NCI-H526 treated with DMSO at 0.1 percent for 48 hours (cell line): ENCODE measurements at regions not wholly inside any gene's neighbourhood (a gene's known extent, or its start where the extent isn't known, plus 50 kb on each side); places are given as distances from the start of the nearest gene placed in this dataset.
"Not testable (repeated sequence)": the region's sequence is repeated elsewhere in the genome, so short reads cannot be mapped to it uniquely, and the experiment has no call there.

Experiments
- DNase-seq: peaks from one replicate; lab custom pipeline; 2025; lab: John Stamatoyannopoulos, UW

DNA sequence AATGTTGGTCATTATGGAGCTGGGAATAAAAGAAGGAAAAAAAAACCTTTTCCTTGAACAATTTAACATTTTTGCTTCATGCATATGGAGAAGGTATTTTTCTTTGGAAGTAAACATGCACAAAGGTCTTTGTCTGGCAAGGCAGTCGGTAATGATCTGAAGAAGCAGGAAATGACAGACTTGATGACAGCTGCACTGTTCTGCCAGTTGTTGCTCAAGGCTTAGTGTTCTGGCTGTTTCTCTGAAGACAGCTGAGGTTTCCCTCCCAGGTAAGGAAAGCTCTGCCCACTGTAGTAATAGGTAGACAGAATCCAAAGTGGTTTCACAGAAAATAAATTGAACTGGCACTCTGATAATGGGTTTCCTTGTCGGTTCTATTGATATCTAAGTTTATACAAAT is 308.4 kb upstream of the GCFC2 start:
- no peak for DNase-seq

DNA sequence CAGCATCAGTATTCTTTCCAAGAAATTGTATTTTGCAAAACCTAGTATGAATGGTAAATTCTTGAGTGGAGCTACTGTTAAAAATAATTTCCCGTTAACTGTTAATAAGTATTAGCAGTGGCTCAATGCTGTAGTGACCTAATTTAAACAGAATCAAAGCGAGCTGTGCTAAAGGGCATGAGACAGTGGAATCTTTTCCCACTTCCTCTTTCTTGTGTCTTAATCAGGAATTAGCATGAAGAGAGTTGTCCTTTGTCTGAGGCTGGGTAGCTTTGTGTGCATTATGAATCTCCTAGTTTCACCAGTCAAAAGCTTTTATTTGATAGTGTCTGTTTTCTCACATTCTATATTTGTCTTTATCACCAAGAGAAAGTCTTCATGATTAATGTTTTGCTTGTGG is 298.8 kb upstream of the GCFC2 start:
- no peak for DNase-seq

DNA sequence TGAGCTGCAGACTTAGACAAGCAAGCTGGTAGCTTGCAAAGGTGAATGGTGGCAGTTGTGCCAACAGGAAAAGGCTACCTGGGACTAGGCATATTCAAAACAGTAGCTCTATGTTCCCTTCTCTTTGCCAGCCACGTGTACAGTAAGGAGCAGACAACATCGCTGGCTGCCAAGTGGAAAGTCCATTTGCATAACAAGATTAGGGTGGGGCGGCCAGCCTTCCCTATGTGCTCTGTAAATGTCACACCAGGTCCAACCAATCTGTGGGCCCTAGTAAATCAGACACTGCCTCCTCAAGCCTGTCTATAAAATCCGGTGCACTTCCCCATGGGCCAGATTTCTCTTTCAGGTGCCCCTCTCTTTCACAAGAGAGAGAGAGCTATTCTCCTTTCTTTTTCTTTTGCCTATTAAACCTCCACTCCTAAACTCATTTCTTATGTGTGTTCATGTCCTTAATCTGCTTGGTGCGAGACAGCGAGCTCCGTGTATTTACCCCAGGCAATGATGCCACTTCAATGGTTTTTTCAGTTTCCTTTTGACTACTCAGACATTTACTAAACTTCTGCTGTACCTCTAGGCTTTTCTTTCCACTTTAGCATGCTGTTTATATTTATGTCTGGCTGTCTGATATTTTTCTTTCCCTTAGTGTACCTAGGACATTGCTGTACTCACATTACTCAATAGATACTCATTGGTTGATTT is 297.4 kb upstream of the GCFC2 start:
- DNase-seq: peak; percentile 54

DNA sequence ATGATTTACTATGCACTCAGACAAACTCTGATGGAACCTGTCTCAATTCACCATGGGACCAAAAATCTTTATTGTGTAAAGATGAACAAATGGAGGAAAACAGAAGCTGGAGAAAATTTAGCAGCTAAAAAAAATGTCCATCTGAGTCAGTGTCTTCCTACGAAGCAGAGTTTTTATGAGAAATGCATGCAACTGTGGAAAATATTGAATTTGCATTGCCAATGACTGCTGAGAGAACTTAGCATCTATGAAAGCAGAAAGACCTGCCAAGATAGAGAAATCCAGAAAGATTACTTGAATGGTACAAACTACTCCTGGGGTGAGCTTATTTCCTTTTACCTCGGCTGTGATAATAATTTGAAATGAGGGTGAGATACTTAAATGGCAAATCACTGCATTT is 289.7 kb upstream of the GCFC2 start:
- DNase-seq: no peak

DNA sequence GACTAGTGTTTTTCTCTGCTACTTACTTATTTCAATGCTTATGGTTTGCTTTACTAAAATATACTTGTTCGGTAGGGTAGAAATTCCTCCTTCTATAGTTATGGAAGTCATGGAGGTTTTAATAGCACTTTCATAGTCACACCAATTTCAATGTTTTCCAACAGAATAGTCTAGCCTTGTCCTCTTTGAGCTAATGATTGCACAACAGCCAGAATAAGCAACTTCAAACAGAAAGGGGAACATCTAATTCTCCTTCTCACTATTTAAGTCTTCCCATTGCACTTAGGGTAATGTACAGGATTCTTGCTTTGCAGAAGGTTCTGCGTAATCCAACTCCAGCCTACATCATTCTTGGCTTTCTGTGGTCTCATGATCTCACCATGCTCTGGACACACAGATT is 287.7 kb upstream of the GCFC2 start:
- DNase-seq: no peak

DNA sequence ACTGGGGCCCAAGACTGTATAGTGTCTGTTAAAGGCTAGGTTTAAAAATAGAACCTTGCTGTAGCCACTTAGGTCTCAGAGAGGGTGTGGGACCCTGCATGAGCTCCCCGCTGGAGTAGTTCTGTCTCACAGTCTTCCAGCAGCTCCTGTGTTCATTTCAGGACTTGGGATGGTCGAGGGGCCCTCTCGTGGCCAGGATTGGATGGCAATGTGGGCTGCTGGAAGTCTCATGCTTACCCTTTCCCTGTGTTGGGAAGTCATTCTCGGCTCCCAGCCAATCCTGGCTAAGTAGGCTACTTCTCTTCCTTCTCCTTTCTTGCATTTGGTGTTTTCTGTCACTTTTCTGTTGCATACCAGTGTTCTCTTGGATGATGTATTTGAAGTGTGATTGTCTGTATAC is 284.0 kb upstream of the GCFC2 start:
- DNase-seq: no peak

DNA sequence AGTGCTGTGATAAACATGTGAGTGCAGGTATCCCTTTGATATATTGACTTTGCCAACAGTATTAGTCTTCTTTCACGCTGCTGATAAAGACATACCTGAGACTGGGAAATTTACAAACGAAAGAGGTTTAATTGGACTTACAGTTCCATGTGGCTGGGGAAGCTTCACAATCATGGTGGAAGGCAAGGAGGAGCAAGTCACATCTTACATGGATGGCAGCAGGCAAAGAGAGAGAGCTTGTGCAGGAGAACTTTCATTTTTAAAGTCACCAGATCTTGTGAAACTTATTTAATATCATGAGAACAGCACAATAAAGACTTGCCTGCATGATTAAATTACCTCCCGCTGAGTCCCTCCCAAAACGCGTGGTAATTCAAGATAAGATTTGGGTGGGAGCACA is 277.9 kb upstream of the GCFC2 start:
- not testable (repeated sequence) for DNase-seq

DNA sequence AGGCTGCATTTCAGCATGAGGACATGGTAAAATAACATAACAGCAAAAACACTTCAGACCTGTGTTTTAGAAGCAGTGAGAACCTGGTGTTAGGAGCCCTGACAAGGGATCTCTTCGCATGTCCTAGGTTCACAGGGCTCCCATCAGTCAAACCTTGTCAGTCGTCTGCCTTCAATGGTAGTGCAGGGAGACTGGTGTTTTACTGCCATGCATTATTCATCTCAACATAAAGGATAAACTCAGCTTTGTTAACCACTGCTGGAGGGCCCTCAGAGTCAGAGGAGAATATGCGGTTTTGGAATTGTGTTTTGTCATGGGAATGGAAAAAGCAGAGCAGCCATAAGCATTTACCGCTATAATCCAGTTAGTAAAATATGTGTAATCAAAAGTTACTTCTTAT is 275.9 kb upstream of the GCFC2 start:
- DNase-seq: no peak

DNA sequence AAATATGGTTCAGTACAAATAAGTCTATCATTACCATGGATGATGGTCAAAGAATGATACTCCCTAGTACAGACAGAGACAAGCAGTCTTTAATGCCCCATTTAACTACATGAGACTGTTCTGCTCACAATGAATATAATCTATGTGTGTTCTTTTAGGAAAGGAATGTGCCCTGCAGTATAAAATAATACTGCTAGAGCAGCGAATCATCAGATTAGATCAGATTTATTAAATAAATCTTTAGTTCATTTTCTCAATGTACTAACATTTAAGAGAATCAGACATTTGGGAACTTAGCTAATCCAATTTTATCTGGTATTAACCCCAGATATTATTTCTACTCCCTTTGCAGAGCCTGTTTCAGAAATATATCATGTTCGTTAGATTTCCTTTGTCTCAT is 272.0 kb upstream of the GCFC2 start:
- no peak for DNase-seq

DNA sequence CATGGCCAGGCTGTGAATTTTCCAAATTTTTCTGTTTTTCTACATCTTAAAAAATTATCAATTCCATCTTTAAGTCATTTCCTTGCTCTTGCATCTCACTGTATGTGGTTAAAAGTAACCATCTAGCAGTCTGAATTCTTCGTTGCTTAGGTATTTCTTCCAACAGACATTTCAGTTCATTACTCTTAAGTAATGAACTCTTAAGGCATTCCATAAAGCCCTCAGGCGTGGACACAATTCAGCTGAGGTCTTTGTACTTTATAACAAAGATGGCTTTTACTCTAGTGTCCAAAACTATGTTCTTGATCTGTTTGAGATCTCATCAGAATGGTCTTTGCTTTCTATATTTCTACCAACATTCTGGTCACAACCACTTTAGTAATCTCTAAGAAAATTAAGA is 253.9 kb upstream of the GCFC2 start:
- no peak for DNase-seq

DNA sequence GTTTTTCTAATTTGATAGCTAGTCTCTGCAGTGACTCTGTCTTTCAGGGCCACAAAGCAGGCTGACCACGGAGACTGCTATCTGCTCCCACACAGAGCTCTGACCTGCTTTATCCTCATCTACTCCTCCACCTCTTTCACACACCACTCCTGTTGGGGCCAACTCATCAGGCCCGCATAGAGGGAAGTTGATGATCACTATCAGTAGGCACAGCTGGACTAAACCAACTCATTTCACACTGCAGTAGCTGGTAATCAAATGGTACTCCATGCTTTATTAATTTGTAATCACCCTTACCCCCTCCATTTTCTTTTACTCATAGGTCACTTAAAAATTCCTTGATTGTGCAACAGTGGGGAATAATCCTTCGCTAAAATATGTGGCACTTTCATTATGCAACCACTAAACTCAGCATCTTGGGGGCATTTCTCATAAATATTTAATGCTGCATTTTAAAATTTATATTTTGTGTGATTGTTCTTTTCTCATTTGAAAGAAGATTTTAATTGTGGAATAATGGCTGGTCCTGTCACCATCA is 249.8 kb upstream of the GCFC2 start:
- no peak for DNase-seq

DNA sequence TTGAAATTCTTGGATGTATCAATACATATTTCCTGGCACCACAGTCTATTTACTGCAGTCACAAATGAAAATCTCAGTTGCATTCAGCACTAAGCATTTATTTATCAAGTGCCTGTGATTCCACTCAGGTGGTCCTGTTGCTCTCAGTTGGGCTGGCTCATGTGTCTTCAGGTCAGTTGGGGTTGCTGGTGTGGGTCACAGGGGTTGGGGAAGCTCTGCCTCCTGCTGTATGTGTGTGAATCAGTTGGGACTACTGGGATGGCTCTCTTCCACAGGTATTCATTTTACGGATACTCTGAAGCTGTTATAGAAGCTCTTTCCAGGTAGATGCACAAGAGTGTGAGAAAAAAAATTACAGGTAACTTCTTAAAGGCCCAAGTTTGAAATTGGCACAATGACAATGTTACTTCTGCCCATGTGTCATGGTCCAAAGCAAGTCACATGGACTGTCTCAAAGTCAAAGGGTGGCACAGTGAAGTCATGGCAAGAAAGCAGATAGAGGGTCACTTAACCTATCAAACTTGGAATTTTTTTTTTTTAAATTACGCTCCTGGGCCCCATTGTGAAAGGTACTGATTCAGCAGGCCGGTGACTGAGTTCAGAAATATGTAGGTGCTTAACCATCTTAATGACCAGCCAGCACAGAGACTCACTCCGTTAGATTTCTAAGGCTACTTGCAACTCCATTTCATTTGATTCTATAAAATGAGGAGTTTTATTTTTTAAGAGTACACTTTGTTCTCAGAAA is 249.2 kb upstream of the GCFC2 start:
- no peak for DNase-seq

DNA sequence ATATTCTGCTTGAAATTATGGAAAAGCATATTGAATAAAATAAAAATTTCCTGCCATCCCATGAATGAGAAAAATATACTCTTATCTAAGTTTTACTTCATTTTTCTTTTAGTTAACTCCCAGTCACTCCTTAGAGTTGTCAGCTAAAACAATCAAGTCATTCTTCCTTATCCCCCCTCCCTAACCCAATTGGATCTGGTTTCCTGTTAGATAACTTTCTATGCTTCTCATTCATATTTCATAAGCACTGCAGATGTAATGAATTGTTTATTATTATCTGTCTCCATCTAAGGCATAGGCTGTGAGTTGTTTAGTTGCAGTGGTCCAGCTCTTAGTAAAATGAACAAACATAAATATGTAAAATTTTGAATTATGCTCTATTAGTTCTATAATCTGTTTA is 244.0 kb upstream of the GCFC2 start:
- DNase-seq: no peak

DNA sequence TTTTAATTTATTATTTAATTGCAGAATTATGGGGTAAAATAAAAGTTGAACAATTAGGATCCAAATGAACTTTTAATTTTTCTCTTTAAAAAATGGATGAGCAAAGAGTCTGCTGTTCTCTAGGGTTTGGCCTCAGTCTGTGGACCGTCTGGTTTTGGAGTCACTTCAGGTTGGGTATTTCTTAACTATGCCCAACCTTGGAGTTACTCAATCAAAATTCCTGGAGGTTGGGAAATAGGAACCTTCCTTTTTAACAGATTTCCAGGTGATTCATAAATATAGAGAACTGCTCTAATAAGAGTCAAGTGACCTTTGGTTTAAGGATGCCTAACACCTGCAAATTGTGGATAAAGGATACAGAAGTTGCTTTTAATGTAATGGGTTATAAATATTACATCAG is 241.5 kb upstream of the GCFC2 start:
- DNase-seq: no peak

DNA sequence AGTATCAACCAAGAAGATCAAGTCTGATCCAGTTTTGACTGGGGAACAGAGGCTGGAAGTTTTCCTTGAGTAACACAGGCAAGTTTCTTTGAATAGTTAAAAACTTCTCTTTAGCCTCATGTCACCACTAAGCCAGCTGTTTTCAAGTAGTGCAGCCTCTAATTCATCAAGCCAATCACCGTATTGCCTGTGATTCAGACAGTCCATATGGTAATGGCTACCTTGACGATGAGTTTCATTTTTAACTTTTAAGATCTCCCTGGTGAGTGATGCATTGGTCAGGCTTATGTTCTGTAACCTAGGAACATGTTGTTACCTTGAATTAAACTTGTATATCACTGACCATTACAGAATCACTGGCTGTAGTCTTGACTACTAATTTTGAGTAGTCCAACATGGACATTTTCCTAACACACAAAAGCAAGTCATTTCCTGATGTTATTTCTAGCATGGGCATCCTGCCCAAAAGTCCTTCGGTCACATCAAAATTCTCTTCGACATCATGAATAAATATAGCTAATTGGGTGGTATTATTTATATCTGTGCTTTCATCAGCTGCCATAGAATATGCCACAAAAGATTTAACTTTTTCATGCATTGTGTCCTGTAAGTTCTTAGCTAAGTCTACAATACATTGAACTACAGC is 238.8 kb upstream of the GCFC2 start:
- DNase-seq: no peak

DNA sequence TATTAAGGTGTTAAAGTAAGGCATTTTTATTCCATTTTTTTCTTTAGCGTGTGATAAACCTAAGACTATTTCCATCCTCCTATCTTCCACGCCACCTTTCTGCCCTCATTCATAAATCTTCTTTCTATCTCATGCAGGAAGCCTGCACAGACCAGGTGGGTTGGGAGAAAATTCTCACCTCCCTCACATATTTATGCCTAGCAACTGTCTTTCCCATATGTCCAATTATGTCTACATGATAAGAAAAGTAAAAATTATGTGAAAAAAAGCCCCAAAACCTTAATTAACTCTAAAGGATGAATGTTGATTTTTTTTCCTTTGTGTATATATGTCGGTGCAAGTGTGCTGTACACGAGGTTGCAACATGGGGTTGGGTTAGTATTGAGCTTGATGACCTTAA is 225.6 kb upstream of the GCFC2 start:
- no peak for DNase-seq

DNA sequence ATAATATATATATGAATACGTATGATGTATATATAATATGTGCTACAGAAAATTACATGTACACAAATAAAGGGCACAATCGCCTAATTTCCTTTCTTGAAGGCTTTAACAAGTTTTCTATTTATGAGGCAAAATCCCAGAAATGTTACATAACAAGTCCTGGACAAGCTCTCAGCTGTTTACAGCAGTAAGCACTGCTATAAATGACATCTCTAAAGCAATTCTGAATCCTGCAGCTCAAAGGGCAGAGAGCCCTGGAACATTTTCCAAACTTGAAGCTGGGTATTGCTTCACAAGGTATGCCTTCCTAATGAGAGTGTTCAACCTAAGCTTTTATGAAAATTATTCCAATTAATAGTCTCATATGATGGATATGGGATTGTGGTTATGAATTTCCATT is 222.3 kb upstream of the GCFC2 start:
- no peak for DNase-seq

DNA sequence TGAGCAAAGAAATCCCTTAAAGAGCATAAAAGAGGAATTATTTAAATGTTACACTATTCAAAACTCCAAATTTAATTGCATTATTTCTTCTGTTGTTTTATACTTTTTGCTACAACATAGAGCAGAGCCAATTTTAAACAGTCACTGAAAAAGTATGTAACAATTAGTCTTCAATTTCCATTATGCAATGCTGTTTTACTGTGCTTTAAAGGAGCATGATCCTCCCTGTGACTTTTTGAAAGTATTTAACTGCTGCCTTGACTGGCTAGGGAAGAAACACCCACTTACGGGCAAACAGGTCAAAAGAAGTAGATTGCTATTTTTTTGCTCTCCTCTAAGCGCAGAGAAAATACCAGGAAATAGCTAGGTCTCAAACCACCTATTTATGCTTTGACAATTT is 217.4 kb upstream of the GCFC2 start:
- no peak for DNase-seq

DNA sequence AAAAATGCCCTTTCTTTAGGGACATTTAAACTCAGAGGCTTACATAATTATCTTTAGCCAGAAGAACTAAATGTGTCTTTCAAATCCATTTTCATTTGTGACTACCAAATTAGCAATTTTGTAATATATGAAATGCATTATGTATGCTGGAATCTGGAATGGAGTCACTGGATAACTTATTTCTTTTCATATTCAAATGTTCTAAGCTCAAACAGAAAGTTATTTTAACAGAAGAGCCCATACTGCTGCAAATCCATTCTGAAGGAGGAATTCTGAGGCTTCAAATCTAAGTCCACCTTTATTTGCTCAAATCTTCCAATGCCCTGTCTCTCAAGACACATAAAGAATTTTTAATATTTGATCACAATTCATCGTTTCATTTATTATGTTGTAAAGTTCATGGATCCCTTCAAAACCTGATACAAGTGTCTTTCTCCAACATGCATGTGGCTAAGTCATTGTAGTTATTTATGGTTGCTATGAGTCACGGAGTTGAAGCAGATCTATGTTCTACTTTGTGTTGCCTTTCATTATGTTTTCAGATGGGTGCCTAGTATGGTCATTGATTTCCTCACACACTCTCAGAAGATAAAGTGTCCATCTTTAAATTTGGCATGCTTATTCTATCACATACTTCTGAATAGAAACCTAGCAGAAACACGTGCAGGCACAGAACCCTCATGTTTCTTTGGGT is 214.8 kb upstream of the GCFC2 start:
- no peak for DNase-seq

DNA sequence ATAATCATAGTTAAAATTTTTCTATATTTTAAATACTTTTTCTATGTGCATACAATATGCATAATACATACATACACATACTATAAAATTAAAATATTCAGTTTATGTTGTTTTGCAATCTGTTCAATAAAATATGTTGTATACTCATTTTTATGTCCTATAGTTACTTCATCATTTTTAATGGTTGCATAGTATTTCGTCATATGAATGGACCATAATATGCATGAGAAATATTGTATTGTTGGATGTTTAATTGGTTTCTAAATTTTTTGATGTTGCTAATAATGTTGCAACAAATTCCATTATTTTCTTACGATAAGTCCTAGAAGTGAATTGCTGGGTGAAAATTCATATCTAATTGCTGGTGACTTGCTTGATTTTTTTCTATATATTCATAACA is 211.5 kb upstream of the GCFC2 start:
- DNase-seq: no peak

DNA sequence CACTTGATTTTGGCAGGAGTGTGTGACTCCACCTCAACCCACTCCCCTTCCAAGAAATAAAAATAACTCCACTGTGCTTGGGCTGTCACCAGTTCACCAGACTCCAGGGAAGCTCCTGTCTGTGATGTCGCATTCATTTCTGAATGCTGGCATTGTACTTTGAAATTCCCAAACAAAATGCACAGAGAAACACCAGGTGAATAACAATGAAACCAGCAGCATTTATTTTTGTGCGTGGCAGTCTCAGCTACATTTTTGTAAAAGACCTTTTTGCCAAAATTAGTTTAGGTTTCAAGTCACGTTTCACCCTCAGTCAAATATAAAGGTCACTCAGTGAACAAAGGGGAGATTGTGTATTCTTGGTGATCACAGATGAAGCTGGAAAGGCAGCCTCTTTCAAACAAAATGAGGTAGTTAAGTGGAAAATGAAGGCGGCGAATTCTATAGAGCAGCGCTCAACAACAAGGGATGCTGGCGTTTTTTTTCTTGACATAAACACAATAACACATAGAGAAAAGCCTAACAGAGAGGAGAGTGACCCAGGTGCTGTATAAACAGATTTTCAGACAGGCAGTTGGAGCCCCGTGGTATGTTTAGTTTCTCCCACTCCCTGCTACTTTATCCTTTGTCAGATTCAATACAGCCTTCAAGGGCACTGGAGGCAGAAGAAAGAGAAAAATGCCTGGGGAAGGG is 210.3 kb upstream of the GCFC2 start:
- no peak for DNase-seq
